A549 (cell line): ENCODE measurements at regions not wholly inside any gene's neighbourhood (a gene's known extent, or its start where the extent isn't known, plus 50 kb on each side); places are given as distances from the start of the nearest gene placed in this dataset.

Experiments
- ATAC-seq, 2 experiments: fragments of 200-7000 bp in 1 of 2; fragments of >200 bp in 1 of 2; cut with Nextera tagmentation in 1 of 2; cut with Tn5 transposase in 1 of 2; 3 replicates each; pipeline versions ENCODE4 v1.8.0 to v1.9.1; 2018 to 2020; ENCODE audit warnings: mild to moderate bottlenecking in 1 of 2, moderate library complexity in 1 of 2
- CTCF ChIA-PET: fragments of 300-600 bp; sonication (Branson Sonifier 250); formaldehyde crosslinking; extraction: SDS; loops from one replicate; lab custom pipeline; 2021; ENCODE audit warnings: antibody characterized with exemption, inconsistent platforms; lab: Yijun Ruan, JAX
- POLR2A ChIA-PET: fragments of 350-600 bp; formaldehyde crosslinking; extraction: SDS; loops from one replicate; lab custom pipeline; 2021; ENCODE audit warnings: antibody characterized with exemption, inconsistent platforms; lab: Yijun Ruan, JAX
- DNase-seq, 2 experiments: peaks; one replicate each; pipeline versions ENCODE4 v3.0.0 to v3.0.0-alpha.2; 2011 to 2016; ENCODE audit warnings: low read depth in 1 of 2, low spot score in 1 of 2
- FAIRE-seq: peaks from 2 replicates; lab custom pipeline; 2011; peaks lifted over from hg19 to GRCh38; lab: Jason Lieb, UNC
- H3K27ac ChIP-seq, 2 experiments: fragments of >200 bp; sonication (Bioruptor Twin); formaldehyde crosslinking; 3 replicates each; pipeline ENCODE4 v1.5.1; 2016 to 2017
- H3K4me1 ChIP-seq: fragments of >200 bp; sonication (Bioruptor Twin); formaldehyde crosslinking; 3 replicates; pipeline ENCODE4 v1.6.1; 2016
- H3K4me2 ChIP-seq: fragments of >200 bp; sonication (Bioruptor Twin); formaldehyde crosslinking; 3 replicates; pipeline ENCODE4 v1.6.1; 2016
- H3K4me3 ChIP-seq: fragments of >200 bp; sonication (Bioruptor Twin); formaldehyde crosslinking; 3 replicates; pipeline ENCODE4 v1.5.1; 2016
- H3K9me3 ChIP-seq: fragments of >200 bp; sonication (Bioruptor Twin); formaldehyde crosslinking; 3 replicates; pipeline ENCODE4 v1.6.1; 2016
- BHLHE40 ChIP-seq: IDR thresholded peaks from 2 replicates; pipeline ENCODE4 v1.6.1; 2012; ENCODE audit warnings: low read depth, low read length, inconsistent platforms
- CBX2 ChIP-seq: fragments of 200-600 bp; sonication (generic); IDR thresholded peaks from 2 replicates; pipeline ENCODE4 v1.6.1; 2016; ENCODE audit warnings: low read depth, mild to moderate bottlenecking, borderline replicate concordance
- CHD2 ChIP-seq: fragments of 150-350 bp; IDR thresholded peaks from 2 replicates; pipeline ENCODE4 v1.6.1; 2014; ENCODE audit warnings: low read length; ENCODE audit not compliant: partially characterized antibody
- EHF ChIP-seq: fragments of 250-450 bp; sonication (Bioruptor Pico); IDR thresholded peaks from 2 replicates; pipeline ENCODE4 v1.5.0; 2020; ENCODE audit warnings: mild to moderate bottlenecking
- EP300 ChIP-seq, 2 experiments: fragments of >200 bp; sonication (Bioruptor Twin); formaldehyde crosslinking; IDR thresholded peaks; 2 replicates in 1 of 2; 3 replicates in 1 of 2; pipeline ENCODE4 v1.6.1; 2016 to 2017
- ESRRA ChIP-seq: fragments of 150-350 bp; IDR thresholded peaks from 2 replicates; pipeline ENCODE4 v1.6.1; 2014; ENCODE audit warnings: mild to moderate bottlenecking, low read length, borderline replicate concordance
- FOSL2 ChIP-seq, 2 experiments: fragments of 450-650 bp in 1 of 2; fragments of >200 bp in 1 of 2; sonication (Bioruptor Twin) in 1 of 2; formaldehyde crosslinking; IDR thresholded peaks; 2 replicates each; pipeline versions ENCODE4 v1.5.0 to v1.6.1; 2016 to 2020; ENCODE audit warnings: mild to moderate bottlenecking in 1 of 2, moderate library complexity in 1 of 2
- HDAC2 ChIP-seq: fragments of 200-600 bp; sonication (generic); IDR thresholded peaks from 2 replicates; pipeline ENCODE4 v1.6.1; 2016
- HOXA7 ChIP-seq: fragments of 250-450 bp; sonication (Bioruptor Pico); IDR thresholded peaks from 2 replicates; pipeline ENCODE4 v1.5.0; 2020; ENCODE audit warnings: mild to moderate bottlenecking, moderate library complexity
- HOXB13 ChIP-seq: fragments of 250-450 bp; sonication (Bioruptor Pico); IDR thresholded peaks from 2 replicates; pipeline ENCODE4 v1.5.0; 2020; ENCODE audit warnings: low read depth, mild to moderate bottlenecking, moderate library complexity
- KDM1A ChIP-seq: fragments of 200-600 bp; sonication (generic); IDR thresholded peaks from 2 replicates; pipeline ENCODE4 v1.6.1; 2016; ENCODE audit warnings: low read depth, mild to moderate bottlenecking
- MYC ChIP-seq: IDR thresholded peaks from 2 replicates; pipeline ENCODE4 v1.6.1; 2012; ENCODE audit warnings: mild to moderate bottlenecking, inconsistent platforms, low read length, improper control_type of control experiment, borderline replicate concordance
- NPAS2 ChIP-seq: fragments of 250-450 bp; sonication (Bioruptor Pico); IDR thresholded peaks from 2 replicates; pipeline ENCODE4 v1.8.0; 2022; ENCODE audit warnings: mild to moderate bottlenecking, moderate library complexity, borderline replicate concordance
- POLR2A ChIP-seq: IDR thresholded peaks from 2 replicates; pipeline ENCODE4 v1.6.1; 2012; ENCODE audit warnings: mild to moderate bottlenecking, low read length
- POLR2AphosphoS2 ChIP-seq: conservative IDR thresholded peaks from 2 replicates; pipeline ENCODE4 v1.6.1; 2012; ENCODE audit warnings: low read length, improper control_type of control experiment, inconsistent platforms
- RFX5 ChIP-seq: fragments of 450-650 bp; IDR thresholded peaks from 2 replicates; pipeline ENCODE4 v1.7.1; 2014; ENCODE audit warnings: antibody characterized with exemption, mild to moderate bottlenecking, moderate library complexity
- SMC3 ChIP-seq: fragments of >200 bp; sonication (Bioruptor Twin); formaldehyde crosslinking; IDR thresholded peaks from 3 replicates; pipeline ENCODE4 v1.6.1; 2018; ENCODE audit warnings: inconsistent platforms
- ZSCAN20 ChIP-seq: fragments of 250-450 bp; sonication (Bioruptor Pico); IDR thresholded peaks from 2 replicates; pipeline ENCODE4 v1.8.0; 2022; ENCODE audit warnings: mild to moderate bottlenecking, moderate library complexity
- WGBS: methylation state at CpG from one replicate; pipeline ENCODE4 v1.1.6; 2017; ENCODE audit errors: missing lambda C conversion rate; 5-methylcytosine and 5-hydroxymethylcytosine counted together
- TF ChIP-seq, protein P1 (sequence below): IDR thresholded peaks from 2 replicates; pipeline ENCODE4 v1.6.1; 2012
- TF ChIP-seq, protein P2 (sequence below): fragments of 200-600 bp; sonication (generic); IDR thresholded peaks from 2 replicates; pipeline ENCODE4 v1.6.1; 2016; ENCODE audit warnings: antibody characterized with exemption, mild to moderate bottlenecking, moderate library complexity
- TF ChIP-seq, protein P3 (sequence below): fragments of 250-450 bp; sonication (Bioruptor Pico); IDR thresholded peaks from 2 replicates; pipeline ENCODE4 v1.5.0; 2020; ENCODE audit warnings: low read depth, mild to moderate bottlenecking, moderate library complexity
- TF ChIP-seq, protein P4 (sequence below): fragments of >200 bp; sonication (Bioruptor Twin); formaldehyde crosslinking; IDR thresholded peaks from 3 replicates; pipeline ENCODE4 v1.5.1; 2016
- TF ChIP-seq, protein P5 (sequence below): fragments of 450-650 bp; IDR thresholded peaks from 2 replicates; pipeline ENCODE4 v1.6.1; 2014; ENCODE audit warnings: antibody characterized with exemption

DNA sequence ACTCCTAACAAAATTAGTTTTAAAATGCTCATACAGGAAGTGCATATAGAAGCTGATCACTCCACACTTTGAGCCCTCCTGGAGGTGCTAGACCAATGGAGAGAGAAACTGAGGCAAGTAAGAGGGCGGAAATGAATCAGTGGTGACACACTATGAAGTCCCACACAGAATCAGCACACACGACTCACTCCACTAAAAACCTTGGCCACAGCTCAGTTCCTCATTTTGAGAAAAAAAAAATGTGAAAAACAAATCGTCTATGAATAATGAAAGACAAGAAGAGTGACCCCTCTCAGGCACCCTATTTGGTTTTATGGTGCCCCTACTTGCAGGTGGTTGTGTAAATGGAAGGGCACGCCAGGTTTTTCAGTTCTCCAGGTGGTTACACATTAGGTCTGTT, 675.1 kb upstream of the BRINP3 start:
- no peak for ATAC-seq
- CTCF ChIA-PET, result no interaction called here

DNA sequence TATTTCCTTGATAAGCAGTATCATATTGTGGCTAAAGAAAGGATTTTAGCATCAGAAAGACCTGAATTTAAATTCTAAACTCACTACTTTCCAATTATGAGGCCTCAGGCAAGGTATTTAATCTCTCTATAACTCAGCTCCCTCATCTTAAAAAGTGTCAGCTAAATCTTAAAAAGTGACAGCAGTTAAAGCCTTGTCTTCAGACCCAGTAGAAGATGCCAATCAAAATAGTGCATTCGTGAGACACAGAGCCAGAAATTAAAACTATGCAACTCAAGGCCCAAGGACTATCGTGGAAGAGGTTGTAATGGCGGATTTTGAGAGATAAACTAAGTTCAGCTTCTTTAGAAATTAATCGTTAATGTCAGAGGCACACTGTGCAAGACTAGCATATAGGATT, 677.5 kb upstream of the BRINP3 start:
- Histone ChIP-seq H3K27ac (no peak overlapping the region), H3K9me3 (0 out of 3 replicates have a peak, but pooled peaks cover 4% of the 10 kb centered on the region), H3K4me3 (no peak overlapping the region), H3K4me1 (no peaks in the 10 kb centered on the region), H3K4me2 (no peak overlapping the region)
- ATAC-seq, result no peak
- 33% methylated on average over 4 of the region's 4 CpGs for WGBS
- DNase-seq, result no peak
- ChIA-PET CTCF (no interaction called here), POLR2A (no interaction called here)
- TF ChIP-seq, protein P1, sequence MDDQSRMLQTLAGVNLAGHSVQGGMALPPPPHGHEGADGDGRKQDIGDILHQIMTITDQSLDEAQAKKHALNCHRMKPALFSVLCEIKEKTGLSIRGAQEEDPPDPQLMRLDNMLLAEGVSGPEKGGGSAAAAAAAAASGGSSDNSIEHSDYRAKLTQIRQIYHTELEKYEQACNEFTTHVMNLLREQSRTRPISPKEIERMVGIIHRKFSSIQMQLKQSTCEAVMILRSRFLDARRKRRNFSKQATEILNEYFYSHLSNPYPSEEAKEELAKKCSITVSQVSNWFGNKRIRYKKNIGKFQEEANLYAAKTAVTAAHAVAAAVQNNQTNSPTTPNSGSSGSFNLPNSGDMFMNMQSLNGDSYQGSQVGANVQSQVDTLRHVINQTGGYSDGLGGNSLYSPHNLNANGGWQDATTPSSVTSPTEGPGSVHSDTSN, result no peak
- TF ChIP-seq CBX2 (no peak), SMC3 (no peak), FOSL2 (IDR thresholded peaks at IDR 0.05) (no peak), FOSL2 (CRISPR knock-in tag; IDR thresholded peaks at IDR 0.05) (no peak), HDAC2 (no peak), EP300 (IDR thresholded peaks at IDR 0.05) (no peak), ESRRA (no peak), KDM1A (no peak), ZSCAN20 (CRISPR knock-in tag) (no peak), POLR2AphosphoS2 (no peak), HOXA7 (no peak), MYC (no peak), CHD2 (no peak), BHLHE40 (no peak), EHF (CRISPR knock-in tag) (no peak)
- TF ChIP-seq, protein P2, sequence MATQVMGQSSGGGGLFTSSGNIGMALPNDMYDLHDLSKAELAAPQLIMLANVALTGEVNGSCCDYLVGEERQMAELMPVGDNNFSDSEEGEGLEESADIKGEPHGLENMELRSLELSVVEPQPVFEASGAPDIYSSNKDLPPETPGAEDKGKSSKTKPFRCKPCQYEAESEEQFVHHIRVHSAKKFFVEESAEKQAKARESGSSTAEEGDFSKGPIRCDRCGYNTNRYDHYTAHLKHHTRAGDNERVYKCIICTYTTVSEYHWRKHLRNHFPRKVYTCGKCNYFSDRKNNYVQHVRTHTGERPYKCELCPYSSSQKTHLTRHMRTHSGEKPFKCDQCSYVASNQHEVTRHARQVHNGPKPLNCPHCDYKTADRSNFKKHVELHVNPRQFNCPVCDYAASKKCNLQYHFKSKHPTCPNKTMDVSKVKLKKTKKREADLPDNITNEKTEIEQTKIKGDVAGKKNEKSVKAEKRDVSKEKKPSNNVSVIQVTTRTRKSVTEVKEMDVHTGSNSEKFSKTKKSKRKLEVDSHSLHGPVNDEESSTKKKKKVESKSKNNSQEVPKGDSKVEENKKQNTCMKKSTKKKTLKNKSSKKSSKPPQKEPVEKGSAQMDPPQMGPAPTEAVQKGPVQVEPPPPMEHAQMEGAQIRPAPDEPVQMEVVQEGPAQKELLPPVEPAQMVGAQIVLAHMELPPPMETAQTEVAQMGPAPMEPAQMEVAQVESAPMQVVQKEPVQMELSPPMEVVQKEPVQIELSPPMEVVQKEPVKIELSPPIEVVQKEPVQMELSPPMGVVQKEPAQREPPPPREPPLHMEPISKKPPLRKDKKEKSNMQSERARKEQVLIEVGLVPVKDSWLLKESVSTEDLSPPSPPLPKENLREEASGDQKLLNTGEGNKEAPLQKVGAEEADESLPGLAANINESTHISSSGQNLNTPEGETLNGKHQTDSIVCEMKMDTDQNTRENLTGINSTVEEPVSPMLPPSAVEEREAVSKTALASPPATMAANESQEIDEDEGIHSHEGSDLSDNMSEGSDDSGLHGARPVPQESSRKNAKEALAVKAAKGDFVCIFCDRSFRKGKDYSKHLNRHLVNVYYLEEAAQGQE, result no peak
- TF ChIP-seq, protein P3, sequence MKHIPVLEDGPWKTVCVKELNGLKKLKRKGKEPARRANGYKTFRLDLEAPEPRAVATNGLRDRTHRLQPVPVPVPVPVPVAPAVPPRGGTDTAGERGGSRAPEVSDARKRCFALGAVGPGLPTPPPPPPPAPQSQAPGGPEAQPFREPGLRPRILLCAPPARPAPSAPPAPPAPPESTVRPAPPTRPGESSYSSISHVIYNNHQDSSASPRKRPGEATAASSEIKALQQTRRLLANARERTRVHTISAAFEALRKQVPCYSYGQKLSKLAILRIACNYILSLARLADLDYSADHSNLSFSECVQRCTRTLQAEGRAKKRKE, result no peak
- no peak for FAIRE-seq

More for the DNA sequence above, 675.1 kb upstream of the BRINP3 start:
- POLR2A ChIA-PET, result no interaction called here
- WGBS, result 43% methylated on average over 4 of the region's 4 CpGs
- H3K4me2 ChIP-seq, result no peak overlapping the region
- H3K9me3 ChIP-seq, result no peaks in the 10 kb centered on the region
- FAIRE-seq, result no peak
- H3K4me3 ChIP-seq, result no peak overlapping the region
- TF ChIP-seq, protein P4, sequence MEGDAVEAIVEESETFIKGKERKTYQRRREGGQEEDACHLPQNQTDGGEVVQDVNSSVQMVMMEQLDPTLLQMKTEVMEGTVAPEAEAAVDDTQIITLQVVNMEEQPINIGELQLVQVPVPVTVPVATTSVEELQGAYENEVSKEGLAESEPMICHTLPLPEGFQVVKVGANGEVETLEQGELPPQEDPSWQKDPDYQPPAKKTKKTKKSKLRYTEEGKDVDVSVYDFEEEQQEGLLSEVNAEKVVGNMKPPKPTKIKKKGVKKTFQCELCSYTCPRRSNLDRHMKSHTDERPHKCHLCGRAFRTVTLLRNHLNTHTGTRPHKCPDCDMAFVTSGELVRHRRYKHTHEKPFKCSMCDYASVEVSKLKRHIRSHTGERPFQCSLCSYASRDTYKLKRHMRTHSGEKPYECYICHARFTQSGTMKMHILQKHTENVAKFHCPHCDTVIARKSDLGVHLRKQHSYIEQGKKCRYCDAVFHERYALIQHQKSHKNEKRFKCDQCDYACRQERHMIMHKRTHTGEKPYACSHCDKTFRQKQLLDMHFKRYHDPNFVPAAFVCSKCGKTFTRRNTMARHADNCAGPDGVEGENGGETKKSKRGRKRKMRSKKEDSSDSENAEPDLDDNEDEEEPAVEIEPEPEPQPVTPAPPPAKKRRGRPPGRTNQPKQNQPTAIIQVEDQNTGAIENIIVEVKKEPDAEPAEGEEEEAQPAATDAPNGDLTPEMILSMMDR, result no peak
- TF ChIP-seq SMC3 (no peak), BHLHE40 (no peak), HOXB13 (CRISPR knock-in tag) (no peak), RFX5 (no peak), KDM1A (no peak), POLR2A (no peak), NPAS2 (CRISPR knock-in tag) (no peak)
- TF ChIP-seq, protein P5, sequence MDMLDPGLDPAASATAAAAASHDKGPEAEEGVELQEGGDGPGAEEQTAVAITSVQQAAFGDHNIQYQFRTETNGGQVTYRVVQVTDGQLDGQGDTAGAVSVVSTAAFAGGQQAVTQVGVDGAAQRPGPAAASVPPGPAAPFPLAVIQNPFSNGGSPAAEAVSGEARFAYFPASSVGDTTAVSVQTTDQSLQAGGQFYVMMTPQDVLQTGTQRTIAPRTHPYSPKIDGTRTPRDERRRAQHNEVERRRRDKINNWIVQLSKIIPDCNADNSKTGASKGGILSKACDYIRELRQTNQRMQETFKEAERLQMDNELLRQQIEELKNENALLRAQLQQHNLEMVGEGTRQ, result no peak
- TF ChIP-seq, all 56 proteins: peak for 0
- Histone ChIP-seq H3K27ac (no peak overlapping the region), H3K4me1 (no peaks in the 10 kb centered on the region)
- no peak for DNase-seq
